Dendritic cell treated with granulocyte-macrophage colony-stimulating factor and Interleukin-4, amounts not matched to agents 40 ng/mL and 50 ng/mL, for 4 days (primary cell): ENCODE measurements at regions not wholly inside any gene's neighbourhood (a gene's known extent, or its start where the extent isn't known, plus 50 kb on each side); places are given as distances from the start of the nearest gene placed in this dataset.
"Not testable (repeated sequence)": the region's sequence is repeated elsewhere in the genome, so short reads cannot be mapped to it uniquely, and the experiment has no call there.

Experiments used
- H3K27ac Mint-ChIP-seq: one replicate; pipeline ENCODE4 v1.8.0; 2022; ENCODE audit warnings: mild to moderate bottlenecking, mixed read lengths
- H3K27me3 Mint-ChIP-seq: one replicate; pipeline ENCODE4 v1.8.0; 2022; ENCODE audit warnings: mild to moderate bottlenecking, mixed read lengths
- H3K36me3 Mint-ChIP-seq: one replicate; pipeline ENCODE4 v1.8.0; 2022; ENCODE audit warnings: low read depth, mixed read lengths
- H3K4me1 Mint-ChIP-seq: one replicate; pipeline ENCODE4 v1.8.0; 2022; ENCODE audit warnings: low read depth, mixed read lengths
- H3K4me3 Mint-ChIP-seq: one replicate; pipeline ENCODE4 v1.8.0; 2022; ENCODE audit warnings: mild to moderate bottlenecking, moderate library complexity, mixed read lengths
- H3K9me3 Mint-ChIP-seq: one replicate; pipeline ENCODE4 v1.8.0; 2022; ENCODE audit warnings: mixed read lengths
- intact Hi-C: fragments of 100-400 bp; cut with micrococcal nuclease; formaldehyde crosslinking; loops from one replicate; pipeline ENCODE4 v1.15.0; 2022

- H3K27ac Mint-ChIP-seq: no peak overlapping the region
These were observed 113.5 kb upstream of the PABPC3 start for GRCh38 chr13:24982333-24982999.

GRCh38 chr13:24983094-24983493 lies 112.8 kb upstream of the PABPC3 start:
- Mint-ChIP-seq H3K27ac (no peak overlapping the region), H3K4me3 (no peak overlapping the region), H3K27me3 (peaks cover 35% of the 10 kb centered on the region), H3K9me3 (no peaks in the 10 kb centered on the region), H3K4me1 (peaks cover 8% of the 10 kb centered on the region), H3K36me3 (no peaks in the 10 kb centered on the region)
- intact Hi-C loops: no loop called here

More at GRCh38 chr13:24982333-24982999, 113.5 kb upstream of the PABPC3 start:
- peaks cover 8% of the 10 kb centered on the region for H3K4me1 Mint-ChIP-seq
- no peaks in the 10 kb centered on the region for H3K9me3 Mint-ChIP-seq
- intact Hi-C loops: no loop called here
- H3K27me3 Mint-ChIP-seq: peaks cover 31% of the 10 kb centered on the region
- H3K36me3 Mint-ChIP-seq: no peaks in the 10 kb centered on the region
- H3K4me3 Mint-ChIP-seq: no peak overlapping the region

- Mint-ChIP-seq H3K4me1 (peaks cover 8% of the 10 kb centered on the region), H3K9me3 (no peaks in the 10 kb centered on the region), H3K27me3 (peaks cover 45% of the 10 kb centered on the region), H3K4me3 (no peak overlapping the region), H3K36me3 (no peaks in the 10 kb centered on the region), H3K27ac (no peak overlapping the region)
- intact Hi-C loops: no loop called here
These were observed 111.8 kb upstream of the PABPC3 start for GRCh38 chr13:24984134-24984533.

GRCh38 chr13:24985107-24985506 lies 110.8 kb upstream of the PABPC3 start:
- Mint-ChIP-seq H3K27ac (no peak overlapping the region), H3K36me3 (no peaks in the 10 kb centered on the region), H3K4me1 (peaks cover 8% of the 10 kb centered on the region), H3K9me3 (no peaks in the 10 kb centered on the region), H3K27me3 (peaks cover 47% of the 10 kb centered on the region), H3K4me3 (no peak overlapping the region)
- intact Hi-C loops: no loop called here

- no peaks in the 10 kb centered on the region for H3K9me3 Mint-ChIP-seq
- H3K36me3 Mint-ChIP-seq: no peaks in the 10 kb centered on the region
- peaks cover 8% of the 10 kb centered on the region for H3K4me1 Mint-ChIP-seq
- H3K27ac Mint-ChIP-seq: no peak overlapping the region
- no peak overlapping the region for H3K4me3 Mint-ChIP-seq
- intact Hi-C loops: no loop called here
- H3K27me3 Mint-ChIP-seq: peaks cover 46% of the 10 kb centered on the region
These were observed 110.0 kb upstream of the PABPC3 start for GRCh38 chr13:24985896-24986295.

GRCh38 chr13:24986826-24987225 lies 109.1 kb upstream of the PABPC3 start:
- H3K27ac Mint-ChIP-seq: no peak overlapping the region
- no peak overlapping the region for H3K4me3 Mint-ChIP-seq
- intact Hi-C loops: no loop called here
- no peaks in the 10 kb centered on the region for H3K9me3 Mint-ChIP-seq
- H3K36me3 Mint-ChIP-seq: no peaks in the 10 kb centered on the region
- peaks cover 53% of the 10 kb centered on the region for H3K27me3 Mint-ChIP-seq
- H3K4me1 Mint-ChIP-seq: peaks cover 8% of the 10 kb centered on the region

GRCh38 chr13:24989959-24990358 lies 106.0 kb upstream of the PABPC3 start:
- intact Hi-C loops: loop anchor here (10.0 kb wide), 1 partner anchor 295 kb away; no protein-coding TSS in a partner anchor
- not testable (repeated sequence) for H3K27ac Mint-ChIP-seq, H3K4me3 Mint-ChIP-seq, H3K4me1 Mint-ChIP-seq, H3K9me3 Mint-ChIP-seq, H3K36me3 Mint-ChIP-seq
- peaks cover 52% of the 10 kb centered on the region for H3K27me3 Mint-ChIP-seq

GRCh38 chr13:24992946-24993345 lies 103.0 kb upstream of the PABPC3 start:
- intact Hi-C loops: loop anchor here (10.0 kb wide), 1 partner anchor 298 kb away; no protein-coding TSS in a partner anchor
- not testable (repeated sequence) for H3K4me3 Mint-ChIP-seq

GRCh38 chr13:24995225-24995804 lies 100.6 kb upstream of the PABPC3 start:
- Mint-ChIP-seq H3K27me3 (peaks cover 39% of the 10 kb centered on the region), H3K36me3 (no peaks in the 10 kb centered on the region), H3K9me3 (no peaks in the 10 kb centered on the region), H3K4me3 (no peak overlapping the region), H3K4me1 (no peaks in the 10 kb centered on the region), H3K27ac (no peak overlapping the region)
- intact Hi-C loops: loop anchor here (1.0 to 10.0 kb wide), 3 partner anchors 42 to 301 kb away; no protein-coding TSS in a partner anchor

More at GRCh38 chr13:24992946-24993345, 103.0 kb upstream of the PABPC3 start:
- H3K4me1 Mint-ChIP-seq, H3K36me3 Mint-ChIP-seq, H3K9me3 Mint-ChIP-seq, H3K27ac Mint-ChIP-seq: not testable (repeated sequence)
- peaks cover 38% of the 10 kb centered on the region for H3K27me3 Mint-ChIP-seq

- Mint-ChIP-seq H3K27me3 (peaks cover 46% of the 10 kb centered on the region), H3K4me1 (no peaks in the 10 kb centered on the region), H3K9me3 (no peaks in the 10 kb centered on the region), H3K27ac (no peak overlapping the region), H3K4me3 (no peak overlapping the region), H3K36me3 (no peaks in the 10 kb centered on the region)
- intact Hi-C loops: loop anchor here (5.0 to 10.0 kb wide), 2 partner anchors 115 to 303 kb away; no protein-coding TSS in a partner anchor
These were observed 98.5 kb upstream of the PABPC3 start for GRCh38 chr13:24997367-24997967.

- Mint-ChIP-seq H3K9me3 (no peaks in the 10 kb centered on the region), H3K27ac (no peak overlapping the region), H3K36me3 (no peaks in the 10 kb centered on the region), H3K4me1 (no peaks in the 10 kb centered on the region), H3K27me3 (peaks cover 54% of the 10 kb centered on the region), H3K4me3 (no peak overlapping the region)
- intact Hi-C loops: loop anchor here (5.0 to 10.0 kb wide), 2 partner anchors 114 to 304 kb away; no protein-coding TSS in a partner anchor
These were observed 97.5 kb upstream of the PABPC3 start for GRCh38 chr13:24998433-24998832.

- peaks cover 56% of the 10 kb centered on the region for H3K27me3 Mint-ChIP-seq
- H3K27ac Mint-ChIP-seq: no peak overlapping the region
- no peaks in the 10 kb centered on the region for H3K4me1 Mint-ChIP-seq
- no peaks in the 10 kb centered on the region for H3K9me3 Mint-ChIP-seq
- H3K36me3 Mint-ChIP-seq: no peaks in the 10 kb centered on the region
- intact Hi-C loops: no loop called here
- no peak overlapping the region for H3K4me3 Mint-ChIP-seq
These were observed 94.3 kb upstream of the PABPC3 start for GRCh38 chr13:25001476-25002206.

- H3K4me3 Mint-ChIP-seq, H3K27ac Mint-ChIP-seq, H3K36me3 Mint-ChIP-seq, H3K9me3 Mint-ChIP-seq, H3K4me1 Mint-ChIP-seq, intact Hi-C loops: not testable (repeated sequence)
- H3K27me3 Mint-ChIP-seq: peaks cover 59% of the 10 kb centered on the region
These were observed 93.6 kb upstream of the PABPC3 start for GRCh38 chr13:25002311-25002710.

- peaks cover 64% of the 10 kb centered on the region for H3K27me3 Mint-ChIP-seq
- intact Hi-C loops: loop anchor here (2.0 kb wide), 1 partner anchor 32 kb away; no protein-coding TSS in a partner anchor
These were observed 91.4 kb upstream of the PABPC3 start for GRCh38 chr13:25004489-25004888.

More at GRCh38 chr13:25004489-25004888, 91.4 kb upstream of the PABPC3 start:
- H3K9me3 Mint-ChIP-seq, H3K4me1 Mint-ChIP-seq, H3K36me3 Mint-ChIP-seq, H3K4me3 Mint-ChIP-seq, H3K27ac Mint-ChIP-seq: not testable (repeated sequence)
